HT-29 (cell line): ENCODE measurements at regions not wholly inside any gene's neighbourhood (a gene's known extent, or its start where the extent isn't known, plus 50 kb on each side); places are given as distances from the start of the nearest gene placed in this dataset.

Source experiments
- DNase-seq: peaks from one replicate; pipeline ENCODE4 v3.0.0-alpha.2; 2015; ENCODE audit warnings: low spot score

DNA sequence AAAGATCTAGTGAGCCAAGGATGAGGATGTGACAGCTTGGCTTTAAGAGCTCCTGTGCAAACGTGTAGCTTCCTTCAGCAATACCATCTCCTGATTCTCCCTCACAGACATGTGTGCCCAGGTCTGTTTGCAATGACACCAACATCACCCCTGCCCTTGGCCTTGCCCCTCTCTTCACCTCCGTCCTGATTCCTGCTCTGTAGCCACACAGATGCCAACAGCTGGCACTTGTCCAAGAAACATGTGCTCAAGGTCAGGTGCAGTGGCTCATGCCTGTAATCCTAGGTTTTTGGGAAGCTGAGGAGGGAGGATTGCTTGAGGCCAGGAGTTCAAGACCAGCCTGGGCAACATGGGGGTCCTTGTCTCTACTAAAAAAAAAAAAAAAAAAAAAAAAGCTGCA is 103.8 kb upstream of the CRHR1 start:
- no peak for DNase-seq

GRCh38 chr17:45681706-45682105 is 102.4 kb upstream of the CRHR1 start:
- no peak for DNase-seq

DNA sequence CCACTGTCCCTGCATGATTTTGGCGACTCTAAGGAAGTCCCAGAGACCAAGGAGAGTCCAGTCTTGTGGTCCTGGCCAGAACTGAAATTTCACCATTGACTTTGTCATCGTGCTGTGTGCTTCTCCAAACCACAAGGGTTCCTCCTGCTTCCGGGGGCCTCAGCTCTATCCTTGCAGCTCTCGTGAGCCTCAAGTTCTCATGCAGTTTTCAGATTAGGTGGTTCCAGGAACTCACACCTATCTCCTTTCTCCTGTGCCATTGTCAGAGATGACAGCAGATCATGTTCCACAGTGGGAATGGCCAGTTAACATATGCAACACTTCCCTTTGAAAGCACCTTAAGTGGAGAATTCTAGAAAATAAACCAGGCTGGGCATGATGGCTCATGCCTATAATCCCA is 97.9 kb upstream of the CRHR1 start:
- DNase-seq: no peak

DNA sequence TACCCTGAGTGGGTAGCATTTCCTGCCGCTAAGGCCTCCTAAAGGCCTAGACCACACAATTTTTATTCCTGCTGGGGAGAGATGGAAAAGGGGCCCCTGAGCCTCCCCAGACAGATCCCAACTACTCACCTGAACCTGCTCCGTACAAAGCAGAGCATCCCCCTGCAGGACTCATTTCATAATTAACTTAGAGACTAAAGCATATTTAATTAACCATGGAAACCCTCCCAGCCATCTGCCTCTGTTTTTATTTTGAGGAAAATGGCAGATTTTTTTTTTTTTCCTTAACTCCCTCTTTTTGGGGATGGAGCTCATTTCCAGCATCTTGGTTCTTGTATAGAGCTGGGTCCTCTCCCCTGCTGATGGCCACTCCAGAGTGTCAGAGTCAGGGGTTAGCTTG is 96.5 kb upstream of the CRHR1 start:
- DNase-seq: no peak

- DNase-seq: no peak
Measured at GRCh38 chr17:45688353-45688752, 95.8 kb upstream of the CRHR1 start.

DNA sequence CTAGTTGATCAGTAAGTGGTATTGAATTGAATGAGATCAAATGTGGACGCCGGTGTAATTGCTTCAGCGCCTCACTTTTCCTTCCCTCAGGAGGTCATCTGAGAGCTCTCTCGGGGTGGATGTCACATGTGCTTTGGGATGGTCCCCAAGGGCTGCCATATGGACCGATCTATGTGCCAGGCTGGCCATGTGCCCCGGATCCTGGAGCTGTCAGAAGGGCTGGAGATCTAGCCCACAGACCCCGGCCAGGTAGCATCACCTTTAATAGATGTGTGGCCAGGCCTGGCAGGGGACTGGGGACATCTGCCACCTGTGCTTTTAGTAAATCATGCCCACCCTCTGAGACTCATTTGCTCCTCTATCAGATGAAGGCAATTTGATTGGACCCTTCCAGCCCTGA is 95.3 kb upstream of the CRHR1 start:
- DNase-seq: no peak

DNA sequence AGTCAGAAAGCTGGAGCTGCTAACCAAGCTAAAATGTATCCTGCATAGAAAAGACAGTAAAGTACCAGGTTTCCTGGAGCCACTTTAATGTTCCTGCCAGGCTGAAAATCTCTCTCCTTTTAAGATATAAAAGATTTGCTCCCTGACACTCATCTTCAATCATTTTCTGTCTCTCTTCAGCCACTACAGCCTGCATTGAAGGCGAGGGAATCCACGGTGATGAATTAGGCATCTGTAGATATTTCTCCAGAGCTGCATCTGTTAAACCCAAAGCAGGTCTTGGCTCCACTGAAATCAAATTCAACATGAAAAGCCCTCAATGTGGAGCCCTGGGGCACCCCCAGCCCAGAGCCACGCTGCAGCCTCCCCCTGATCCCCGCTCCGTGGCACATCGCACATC is 94.7 kb upstream of the CRHR1 start:
- no peak for DNase-seq

GRCh38 chr17:45690625-45691275 is 93.4 kb upstream of the CRHR1 start:
- no peak for DNase-seq

DNA sequence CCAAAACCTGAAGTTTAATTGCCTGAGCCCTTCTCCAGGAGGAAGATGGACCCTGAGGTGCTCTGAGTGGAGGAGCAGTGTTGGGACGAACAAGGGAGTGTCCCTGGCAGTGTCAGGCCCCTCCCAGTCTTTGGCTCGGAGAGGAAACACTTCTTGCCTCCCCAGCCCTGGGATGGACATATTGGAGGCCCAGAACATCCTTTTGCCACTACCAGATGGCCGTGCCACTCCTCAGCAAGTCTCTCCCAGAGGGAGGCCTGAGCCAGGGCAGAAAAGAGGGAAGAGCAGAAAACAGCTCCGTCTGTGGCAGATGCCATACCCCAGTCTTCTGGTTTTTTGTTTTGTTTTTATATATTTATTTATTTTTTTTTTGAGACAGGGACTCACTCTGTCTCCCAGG is 91.5 kb upstream of the CRHR1 start:
- DNase-seq: no peak

DNA sequence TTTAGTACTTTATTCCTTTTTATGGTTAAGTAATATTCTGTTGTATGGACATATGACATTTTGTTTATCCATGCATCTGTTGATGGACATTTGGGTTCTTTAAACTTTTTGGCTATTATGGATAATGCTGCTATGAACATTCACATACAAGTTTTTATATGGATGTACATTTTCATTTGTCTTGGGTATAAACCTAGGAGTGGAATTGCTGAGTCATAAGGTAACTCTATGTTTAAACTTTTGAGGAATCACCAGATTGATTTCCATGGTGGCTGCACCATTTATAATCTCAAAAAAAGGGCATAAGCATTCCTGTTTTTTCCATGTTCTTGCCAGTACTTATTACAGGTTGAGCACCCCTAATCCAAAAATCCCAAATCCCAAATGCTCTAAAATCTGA is 90.3 kb upstream of the CRHR1 start:
- no peak for DNase-seq

DNA sequence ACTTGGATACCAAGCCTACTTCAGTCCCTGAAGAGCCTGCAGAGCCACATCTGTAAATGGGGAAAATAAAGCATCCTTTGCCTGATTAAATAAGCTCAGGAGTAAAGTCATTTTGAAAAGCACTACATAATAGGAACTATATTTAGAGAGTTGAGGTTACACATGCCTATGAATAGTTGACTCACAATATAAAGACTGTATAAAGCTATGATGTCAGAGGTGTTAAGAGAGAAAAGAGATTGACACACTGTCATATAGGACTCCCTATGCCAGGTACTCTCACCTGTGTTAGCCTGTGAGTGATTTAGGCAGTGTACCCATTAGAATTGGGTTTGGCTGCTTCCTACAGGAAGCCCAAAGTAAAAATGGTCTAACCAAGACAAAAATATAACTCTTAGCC is 87.7 kb upstream of the CRHR1 start:
- DNase-seq: no peak

- DNase-seq: no peak
Measured at GRCh38 chr17:45697076-45697475, 87.0 kb upstream of the CRHR1 start.

GRCh38 chr17:45700171-45701090 is 83.7 kb upstream of the CRHR1 start:
- DNase-seq: no peak

DNA sequence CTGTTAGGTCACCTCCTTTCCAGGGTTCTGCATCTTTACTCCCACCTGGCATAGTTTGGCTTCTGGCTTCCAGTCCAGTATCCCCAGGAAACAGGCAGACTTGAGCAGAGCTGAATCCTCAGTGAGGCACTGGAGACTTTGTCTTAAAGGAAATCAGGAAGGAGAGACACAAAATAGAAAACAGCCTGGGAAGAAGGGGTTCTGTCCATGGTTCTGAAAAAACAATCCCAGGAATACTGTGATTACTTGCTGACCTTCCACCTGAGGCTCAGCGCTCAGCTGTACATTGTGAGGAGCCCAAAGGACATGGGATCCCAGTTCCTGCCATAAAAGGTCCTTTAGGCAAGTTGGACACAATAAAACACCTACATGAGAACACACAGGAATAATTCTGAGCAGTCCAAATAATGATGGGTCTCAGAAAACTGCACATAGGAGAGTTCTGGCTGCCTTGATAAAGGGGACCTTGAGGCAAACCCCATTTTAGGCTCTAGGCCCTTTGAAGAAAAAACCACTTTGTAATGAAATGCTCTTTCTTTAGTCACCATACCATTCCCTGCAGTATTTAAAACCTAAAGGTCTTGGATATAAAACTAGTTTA is 81.4 kb upstream of the CRHR1 start:
- peak; percentile 60 for DNase-seq

GRCh38 chr17:45703348-45703747 is 80.8 kb upstream of the CRHR1 start:
- DNase-seq: no peak

GRCh38 chr17:45703806-45704205 is 80.3 kb upstream of the CRHR1 start:
- no peak for DNase-seq

DNA sequence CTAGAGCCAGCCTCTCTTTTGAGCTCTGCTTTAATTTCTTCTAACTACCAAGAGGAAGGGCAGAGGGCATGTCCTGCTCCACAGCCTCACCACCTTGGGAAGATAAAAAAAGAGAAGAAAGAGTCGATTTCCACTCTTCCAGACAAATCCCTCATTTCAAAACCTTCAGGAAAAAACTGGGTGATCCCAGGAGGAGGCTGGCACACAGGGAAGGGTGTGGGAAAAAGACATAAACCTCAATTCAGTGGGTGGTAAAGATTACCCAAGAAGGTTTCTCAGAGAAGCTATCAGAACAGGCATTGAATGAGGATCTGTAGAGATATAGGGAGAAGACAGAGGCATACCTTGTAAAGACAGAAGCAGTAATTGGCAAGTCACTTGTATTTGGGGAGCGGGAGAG is 79.9 kb upstream of the CRHR1 start:
- no peak for DNase-seq

DNA sequence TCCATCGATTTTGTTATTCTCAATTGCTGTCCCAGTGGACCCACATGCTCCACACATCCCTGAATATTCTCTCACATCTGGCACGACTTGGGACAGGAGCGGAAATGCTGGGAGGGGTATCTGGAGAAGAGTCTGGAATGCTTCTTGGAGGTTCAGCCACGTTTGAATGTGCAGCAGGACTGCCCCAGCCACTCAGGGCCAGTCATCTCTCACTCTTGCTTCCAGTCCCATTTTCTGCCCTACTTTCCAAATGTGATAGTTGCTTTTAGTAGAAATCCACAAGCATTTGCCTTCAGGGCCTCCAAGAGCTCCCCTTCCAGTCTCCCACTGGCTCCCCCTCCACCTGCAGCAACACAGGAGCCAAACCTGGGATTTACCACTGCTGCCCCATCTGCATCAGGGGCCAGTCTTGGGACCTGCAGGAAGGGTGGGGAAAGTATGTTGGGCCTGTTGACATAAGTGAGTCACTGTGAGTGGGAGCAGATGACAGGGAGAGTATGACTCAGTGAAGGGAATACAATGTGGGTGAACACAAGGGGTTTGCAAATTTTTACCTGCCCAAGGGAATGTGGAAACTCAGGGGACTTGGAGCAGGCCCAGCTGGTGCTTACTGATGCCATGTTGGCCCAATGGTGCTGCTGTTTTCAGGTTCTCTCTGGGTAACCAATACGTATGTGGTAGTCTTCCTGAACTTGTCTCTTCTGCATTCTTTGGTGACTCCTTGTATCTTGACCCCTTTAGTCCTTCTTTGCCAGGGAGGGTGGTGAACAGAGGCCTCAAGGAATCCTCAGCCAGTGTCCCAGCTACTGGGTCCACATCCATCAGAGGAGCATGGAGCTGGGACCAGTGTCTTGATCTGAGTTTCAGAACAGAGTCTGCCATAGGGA is 78.8 kb upstream of the CRHR1 start:
- peak; percentile 81 for DNase-seq

- no peak for DNase-seq
Measured at GRCh38 chr17:45706033-45706432, 78.1 kb upstream of the CRHR1 start.

- no peak for DNase-seq
Measured at GRCh38 chr17:45708707-45709290, 75.3 kb upstream of the CRHR1 start.

DNA sequence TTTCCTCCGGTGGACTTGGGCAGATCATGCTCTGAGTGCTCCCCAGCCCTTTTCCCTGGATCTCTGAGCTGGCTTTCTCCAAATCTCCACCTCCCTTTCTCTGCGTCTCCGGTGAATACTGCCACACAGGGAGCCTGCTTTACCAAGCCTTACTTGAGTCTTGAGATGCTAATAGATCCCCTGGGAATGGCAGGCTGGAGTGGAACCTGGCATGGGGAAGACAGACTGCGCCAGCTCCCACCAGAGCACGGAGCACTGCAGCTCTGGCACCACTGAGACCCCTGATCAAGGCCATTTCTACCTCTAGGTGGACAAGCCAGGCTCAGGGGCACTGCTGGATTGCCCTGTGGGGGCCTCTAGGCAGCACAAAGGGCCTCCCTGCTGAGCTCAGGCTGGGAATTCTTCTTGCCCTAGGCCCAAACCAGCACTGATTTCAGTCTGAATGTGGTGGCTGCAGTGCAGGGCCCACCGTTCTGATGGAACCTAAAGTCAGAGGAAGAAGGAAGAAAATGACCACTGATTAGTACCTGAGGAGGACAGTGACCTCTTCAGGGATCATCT is 74.3 kb upstream of the CRHR1 start:
- no peak for DNase-seq
